NCI-H187 (cell line): ENCODE measurements at regions not wholly inside any gene's neighbourhood (a gene's known extent, or its start where the extent isn't known, plus 50 kb on each side); places are given as distances from the start of the nearest gene placed in this dataset.

Experiments
- DNase-seq, 2 experiments: peaks; one replicate each; lab custom pipeline; 2025; lab: John Stamatoyannopoulos, UW

DNA sequence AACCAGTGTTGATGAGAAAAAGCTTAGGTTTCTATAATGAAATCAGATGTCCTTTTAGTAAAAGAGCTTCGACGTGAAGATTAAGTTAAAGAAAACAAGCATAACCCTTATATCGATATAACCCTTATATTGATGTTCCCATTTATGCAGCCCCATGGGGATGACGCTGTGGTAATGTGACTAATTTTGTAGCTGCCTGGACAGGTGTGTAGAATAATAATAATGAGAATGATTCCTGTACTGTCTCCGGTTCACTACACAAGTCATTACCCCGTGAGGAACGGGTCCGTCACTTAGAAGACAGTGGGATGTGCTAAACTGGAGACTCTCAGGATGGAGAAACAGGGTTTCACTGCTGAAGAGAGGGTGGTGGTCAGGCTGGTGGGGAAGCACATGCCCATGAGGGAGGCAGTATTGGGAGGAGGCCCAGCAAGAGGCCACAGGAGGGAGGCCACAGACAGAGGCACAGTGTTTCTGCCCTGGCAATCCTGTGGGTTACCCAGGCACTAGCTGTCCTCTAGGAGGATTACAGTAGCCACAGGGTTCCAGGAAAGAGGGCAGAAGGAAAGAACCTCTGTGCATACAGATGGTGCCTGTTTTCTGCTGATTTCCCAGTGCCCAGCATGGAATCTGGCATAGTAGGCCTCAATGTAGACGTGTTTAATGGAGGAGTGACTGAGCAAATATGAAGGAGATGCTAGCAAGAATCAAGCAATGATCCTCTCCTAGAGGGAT is 191.1 kb upstream of the TSC22D2 start:
- no peak for DNase-seq

DNA sequence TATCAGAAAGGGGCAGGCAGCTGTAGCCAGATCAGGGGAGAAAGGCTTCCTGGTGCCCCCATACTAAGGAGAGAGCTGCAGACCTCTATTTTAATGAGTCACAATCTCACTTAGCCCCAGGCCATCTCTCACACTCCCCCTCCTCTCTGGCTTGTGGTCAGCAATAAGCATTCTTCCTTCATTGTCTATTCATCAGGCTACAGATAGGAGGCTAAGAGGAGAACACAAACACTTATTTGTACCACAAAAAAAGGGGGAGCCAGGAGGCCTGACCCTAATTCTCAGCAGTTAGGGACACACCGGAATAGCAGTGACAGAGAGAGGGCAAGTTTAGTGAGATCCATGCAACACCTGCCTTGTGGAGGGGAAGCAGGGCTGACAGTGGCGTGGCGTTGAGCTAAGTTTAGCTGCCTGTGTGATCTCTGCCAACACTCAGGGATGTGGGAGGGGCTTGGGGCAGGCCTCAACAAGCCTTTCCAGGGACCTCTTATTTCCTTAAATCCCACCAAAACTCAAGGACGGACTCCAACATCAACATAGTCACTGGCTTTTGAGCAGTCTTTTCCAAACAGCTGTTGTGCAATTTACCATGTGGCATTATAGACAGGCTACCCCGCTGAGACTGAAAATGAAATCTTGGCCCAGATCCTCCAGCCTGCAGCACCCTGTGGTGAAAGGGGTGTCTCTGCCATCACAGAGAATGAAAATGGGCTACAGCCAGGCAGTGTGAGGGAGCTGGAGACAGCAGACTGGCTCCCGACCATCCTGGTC is 191.9 kb upstream of the TSC22D2 start:
- DNase-seq = peak; percentile 46 to 49

- no peak for DNase-seq
Measured at GRCh38 chr3:150215616-150216015, 192.5 kb upstream of the TSC22D2 start.

DNA sequence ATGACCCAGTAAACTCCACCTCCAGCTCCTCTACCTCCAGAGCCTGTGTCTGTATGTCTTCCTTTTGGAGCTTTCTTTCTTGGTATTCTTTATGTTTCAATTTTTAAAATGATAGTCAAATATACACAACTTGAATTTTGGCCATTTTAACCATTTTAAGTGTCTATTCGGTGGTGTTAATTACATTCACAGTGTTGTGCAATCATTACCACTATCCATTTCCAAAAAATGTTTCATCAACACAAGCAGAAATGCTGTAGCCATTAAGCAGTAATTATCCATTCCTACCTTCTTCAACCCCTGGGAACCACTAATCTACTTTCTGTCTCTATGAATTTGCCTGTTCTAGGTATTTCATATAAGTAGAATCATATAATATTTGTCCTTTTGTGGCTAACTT is 194.5 kb upstream of the TSC22D2 start:
- no peak for DNase-seq

DNA sequence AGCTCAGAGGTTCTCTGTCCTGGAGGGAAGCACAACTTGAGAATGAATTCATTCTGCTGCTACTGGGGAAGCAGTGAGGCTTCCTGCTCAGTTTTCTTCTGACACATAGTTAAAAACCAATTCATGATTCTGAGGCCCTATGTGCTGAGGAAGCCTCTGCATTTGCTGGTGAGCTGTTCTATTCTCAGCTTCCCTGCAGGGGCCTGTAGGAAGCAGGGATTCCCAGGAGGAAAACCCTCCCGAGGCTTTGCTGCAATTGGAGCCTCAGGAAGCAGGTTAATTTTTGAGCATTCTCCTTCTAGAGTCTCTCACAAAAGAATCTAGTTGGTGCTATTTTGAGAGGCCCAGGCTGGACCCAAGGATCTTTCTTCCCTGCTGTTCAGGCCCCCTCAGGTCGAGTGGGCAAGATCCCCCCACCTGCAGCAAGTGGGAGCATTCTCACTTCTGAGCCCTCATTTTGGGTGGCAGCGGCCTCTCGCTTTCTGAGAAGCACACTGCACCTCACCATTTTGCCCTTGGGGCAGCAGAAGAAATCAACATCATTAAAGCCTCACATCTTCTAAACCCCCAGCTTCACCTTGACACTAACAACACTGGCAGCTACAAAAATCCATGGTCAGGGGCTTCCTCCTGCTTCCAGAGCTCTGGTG is 197.5 kb upstream of the TSC22D2 start:
- no peak for DNase-seq

GRCh38 chr3:150203273-150203672 is 204.8 kb upstream of the TSC22D2 start:
- DNase-seq = no peak

GRCh38 chr3:150202711-150203110 is 205.4 kb upstream of the TSC22D2 start:
- DNase-seq = no peak

DNA sequence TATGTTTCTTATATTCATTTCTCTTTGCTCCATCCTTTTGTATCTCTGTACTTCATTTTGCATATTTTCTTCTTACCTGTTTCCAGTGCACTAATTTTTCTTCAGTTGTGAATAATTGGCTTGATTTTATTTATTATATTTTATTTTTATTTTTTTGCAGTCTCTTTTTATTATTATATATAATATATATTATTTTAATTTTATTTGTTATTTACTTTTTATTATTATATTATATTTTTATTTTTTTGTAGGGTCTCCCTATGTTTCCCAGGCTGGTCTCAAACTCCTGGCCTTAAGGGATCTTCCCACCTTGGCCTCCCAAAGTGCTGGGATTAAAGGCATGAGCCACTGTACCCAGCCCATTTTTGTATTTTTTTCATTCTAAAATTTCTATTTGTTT is 213.1 kb upstream of the TSC22D2 start:
- no peak for DNase-seq

DNA sequence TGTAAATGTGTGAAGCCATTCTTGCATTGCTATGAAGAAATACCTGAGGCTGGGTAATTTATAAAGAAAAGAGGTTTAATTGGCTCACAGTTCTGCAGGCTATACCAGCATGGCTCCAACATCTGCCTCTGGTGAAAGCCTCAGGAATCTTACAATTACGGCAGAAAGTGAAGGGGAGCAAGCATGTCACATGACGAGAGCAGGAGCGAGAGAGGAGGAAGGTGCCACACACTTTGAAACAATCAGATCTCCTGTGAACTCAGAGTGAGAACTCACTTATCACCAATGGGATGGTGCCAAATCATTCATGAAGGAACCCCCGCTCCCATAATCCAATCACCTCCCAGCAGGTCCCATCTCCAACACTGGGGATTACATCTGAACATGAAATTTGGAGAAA is 213.6 kb upstream of the TSC22D2 start:
- no peak for DNase-seq

GRCh38 chr3:150184426-150185071 is 213.9 kb upstream of the PFN2 start:
- DNase-seq = no peak

DNA sequence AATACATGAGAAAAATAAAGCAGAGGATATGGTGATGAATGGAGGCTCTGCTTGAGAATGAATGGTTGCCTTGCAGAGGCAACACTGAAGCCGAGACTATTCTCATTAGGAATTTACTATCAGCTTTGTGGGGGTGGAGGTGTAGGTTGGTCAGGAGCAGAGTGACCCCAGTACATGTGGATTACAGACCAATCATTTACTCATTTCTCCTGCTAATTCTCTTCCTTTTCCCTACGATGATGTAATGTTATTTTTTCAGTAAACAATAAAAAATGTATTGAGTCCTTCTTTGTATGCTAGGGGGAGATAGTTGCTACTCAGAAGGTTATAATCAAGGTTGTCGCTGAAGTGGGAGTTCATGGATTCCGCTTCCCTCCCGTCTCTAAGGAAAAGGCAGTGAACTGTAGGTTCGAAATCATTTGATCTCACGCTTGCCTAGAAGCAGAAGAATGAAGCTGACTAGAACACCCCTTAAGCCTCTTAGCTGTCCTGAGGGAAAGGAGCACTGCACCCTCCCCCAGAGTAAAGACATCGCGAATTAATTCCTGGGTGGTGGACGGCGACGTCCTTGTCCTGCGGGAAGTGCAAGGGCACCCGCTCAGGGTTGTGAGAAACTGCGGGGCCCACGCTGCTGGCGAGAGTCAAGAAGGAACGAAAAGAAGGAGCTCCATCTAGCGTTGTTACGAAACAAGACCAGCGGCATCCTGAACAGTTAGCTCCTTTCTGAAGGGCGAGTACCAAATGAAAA is 213.2 kb upstream of the PFN2 start:
- peak; percentile 36 to 59 for DNase-seq

GRCh38 chr3:150180334-150180733 is 209.6 kb upstream of the PFN2 start:
- DNase-seq = no peak

DNA sequence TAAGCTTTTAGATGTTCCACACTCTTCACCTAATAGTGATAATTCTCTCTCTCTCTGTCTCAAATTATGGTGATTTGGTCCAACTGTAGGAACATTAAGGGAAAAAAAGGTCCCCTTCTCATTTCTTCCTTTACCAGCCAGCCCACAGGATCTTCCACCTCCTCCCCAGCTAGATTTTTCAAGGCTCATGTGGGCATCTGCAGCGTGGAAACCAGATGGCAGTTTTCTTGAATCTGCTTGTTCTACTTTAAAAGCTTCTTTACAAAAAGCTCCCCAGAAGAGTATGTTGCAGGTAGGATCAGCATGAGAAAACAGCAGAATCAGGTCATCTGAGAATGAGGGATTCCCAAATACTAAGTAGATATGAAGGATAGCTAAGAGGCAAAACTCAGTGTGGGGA is 208.6 kb upstream of the PFN2 start:
- DNase-seq = no peak

GRCh38 chr3:150177673-150178381 is 207.1 kb upstream of the PFN2 start:
- DNase-seq = no peak

DNA sequence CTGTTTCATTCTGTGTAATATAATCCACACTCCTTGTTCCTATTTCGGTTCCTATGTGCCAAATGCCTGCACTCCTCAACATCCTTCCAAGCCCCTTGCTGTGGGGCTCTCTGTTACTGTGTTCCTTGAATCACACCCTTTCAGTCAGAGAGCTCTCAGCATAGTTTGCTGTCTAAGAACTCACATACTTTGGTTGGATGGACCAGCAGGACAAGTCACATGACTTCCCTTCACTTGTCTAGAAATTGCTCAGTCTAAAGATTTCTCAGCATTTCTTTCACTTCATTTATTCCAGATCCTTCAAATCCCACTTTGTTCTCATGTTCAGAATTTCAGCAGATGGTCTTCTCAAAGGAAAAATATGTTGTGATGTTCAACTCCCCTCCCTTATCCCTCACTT is 203.5 kb upstream of the PFN2 start:
- no peak for DNase-seq

GRCh38 chr3:150172356-150172755 is 201.7 kb upstream of the PFN2 start:
- no peak for DNase-seq

DNA sequence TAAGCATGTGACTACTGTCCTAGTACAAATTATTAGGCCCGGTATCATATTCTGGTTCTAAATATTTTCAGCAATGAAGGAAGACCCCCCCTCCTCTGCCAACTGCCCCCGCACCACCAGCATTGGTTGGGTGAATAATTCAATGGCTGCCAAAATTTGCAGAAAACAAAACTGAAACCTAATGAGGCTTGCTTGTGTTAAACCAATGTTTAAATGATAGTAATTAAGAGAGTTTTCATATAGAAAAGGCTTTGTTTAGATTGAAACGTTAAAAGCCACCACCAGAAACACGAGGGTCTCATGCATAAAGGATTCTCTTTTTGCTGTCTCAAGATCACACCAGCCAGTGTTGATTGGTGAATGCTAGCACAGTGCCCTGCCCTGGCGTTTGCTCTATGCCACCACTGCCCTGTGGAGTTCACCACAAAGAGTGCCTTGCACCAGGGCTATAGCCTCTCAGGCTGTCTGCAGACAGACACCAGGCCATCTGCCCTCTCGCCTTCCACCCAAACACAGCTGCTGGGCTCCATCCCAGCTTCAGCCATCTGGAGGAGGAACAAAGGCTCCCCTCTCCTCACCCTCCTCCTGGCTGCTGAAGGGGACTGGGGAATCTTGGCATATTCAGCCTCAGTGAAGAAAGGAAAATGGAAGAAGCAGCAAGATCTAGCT is 200.3 kb upstream of the PFN2 start:
- no peak for DNase-seq

- DNase-seq = no peak
Measured at GRCh38 chr3:150169330-150169940, 198.7 kb upstream of the PFN2 start.

- DNase-seq = no peak
Measured at GRCh38 chr3:150168698-150169097, 198.0 kb upstream of the PFN2 start.

- no peak for DNase-seq
Measured at GRCh38 chr3:150165396-150166094, 194.8 kb upstream of the PFN2 start.
